Right lobe of liver (tissue), 6 donors: ENCODE measurements at regions not wholly inside any gene's neighbourhood (a gene's known extent, or its start where the extent isn't known, plus 50 kb on each side); places are given as distances from the start of the nearest gene placed in this dataset.

Experiments
- ATAC-seq, 4 donors: fragments of 200-7000 bp; cut with Tn5 transposase; one replicate each; pipeline ENCODE4 v1.9.1; 2020; ENCODE audit warnings: mild to moderate bottlenecking in 4 of 4, moderate library complexity in 4 of 4
- DNase-seq, 3 donors: peaks; one replicate each; pipeline ENCODE4 v3.0.0-alpha.2; 2020
- H3K27ac ChIP-seq, 3 donors: fragments of 200-600 bp; one replicate each; pipeline ENCODE4 v1.8.0; 2022
- H3K27me3 ChIP-seq, 2 donors: fragments of 200-600 bp; one replicate each; pipeline ENCODE4 v1.8.0; 2022
- H3K36me3 ChIP-seq, 4 donors: fragments of 200-600 bp; sonication (generic) in 1 of 4; one replicate each; pipeline versions ENCODE4 v1.5.1 to v1.8.0; 2017 to 2022; ENCODE audit warnings: control low read depth in 1 of 4
- H3K4me1 ChIP-seq, 4 donors: fragments of 200-600 bp; sonication (generic) in 1 of 4; one replicate each; pipeline versions ENCODE4 v1.5.1 to v1.8.0; 2017 to 2022; ENCODE audit warnings: control low read depth in 1 of 4
- H3K4me3 ChIP-seq, 3 donors: fragments of 200-600 bp; one replicate each; pipeline ENCODE4 v1.8.0; 2022
- H3K9me3 ChIP-seq, 4 donors: fragments of 200-600 bp; sonication (generic) in 1 of 4; one replicate each; pipeline versions ENCODE4 v1.5.1 to v1.8.0; 2017 to 2022; ENCODE audit warnings: control low read depth in 1 of 4
- POLR2A ChIP-seq: fragments of 450-650 bp; IDR thresholded peaks from one replicate; pipeline ENCODE4 v1.6.1; 2017; ENCODE audit warnings: antibody characterized with exemption, mild to moderate bottlenecking
- WGBS: methylation state at CpG from one replicate; pipeline ENCODE4 v1.1.6; 2018; ENCODE audit warnings: low coverage, low lambda C conversion rate; ENCODE audit not compliant: insufficient coverage; ENCODE audit errors: missing lambda C conversion rate; 5-methylcytosine and 5-hydroxymethylcytosine counted together
- intact Hi-C, 2 donors: fragments of 100-400 bp; cut with DNase I; formaldehyde crosslinking; loops; one replicate each; pipeline versions ENCODE4 v1.11.2 to v1.14.1; 2022
- TF ChIP-seq, protein P1 (sequence below), 4 donors: fragments of 200-600 bp in 3 of 4; fragments of 450-650 bp in 1 of 4; IDR thresholded peaks; one replicate each; pipeline versions ENCODE4 v1.5.1 to v1.8.0; 2016 to 2022; ENCODE audit warnings: antibody characterized with exemption in 4 of 4, mild to moderate bottlenecking in 2 of 4
- donor health status: DM: no; HTN: yes; CAD: no.
- donor health status: DM: no; HTN: no; CAD: no.
- donor health status: DM: no; HTN: no; CAD: no.
- donor health status: DM: no; HTN: yes; CAD: no.
- donor health status: DM: no; HTN: yes; CAD: no.

DNA sequence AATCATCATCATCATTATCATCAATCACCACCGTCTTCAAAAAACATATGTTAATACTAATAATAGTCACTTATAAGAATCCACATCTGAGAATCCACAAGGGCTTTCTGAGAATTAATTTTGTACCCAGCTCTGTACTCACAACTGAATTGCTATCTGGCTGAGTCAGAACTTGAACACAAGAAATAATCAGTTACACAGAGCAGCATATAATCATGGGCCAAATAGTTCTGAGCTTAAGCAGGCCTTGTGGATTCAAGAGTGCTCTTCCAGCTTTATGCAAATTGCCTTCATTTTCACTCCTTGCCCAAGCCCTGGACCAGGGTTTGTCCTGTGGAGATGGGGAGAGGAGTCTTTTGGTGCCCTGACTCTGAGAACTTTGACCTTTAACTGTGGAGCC, 304.5 kb downstream of the ZNF248 start:
- WGBS: 53% methylated on average over 1 of the region's 1 CpG
- Histone ChIP-seq H3K27ac (no peak overlapping the region), H3K27me3 (no peaks in the 10 kb centered on the region), H3K9me3 (no peaks in the 10 kb centered on the region), H3K4me1 (no peaks in the 10 kb centered on the region), H3K36me3 (no peaks in the 10 kb centered on the region), H3K4me3 (no peak overlapping the region)
- DNase-seq (no peak), ATAC-seq (no peak)
- intact Hi-C loops: no loop called here
- TF ChIP-seq POLR2A: no peak
- TF ChIP-seq, protein P1, sequence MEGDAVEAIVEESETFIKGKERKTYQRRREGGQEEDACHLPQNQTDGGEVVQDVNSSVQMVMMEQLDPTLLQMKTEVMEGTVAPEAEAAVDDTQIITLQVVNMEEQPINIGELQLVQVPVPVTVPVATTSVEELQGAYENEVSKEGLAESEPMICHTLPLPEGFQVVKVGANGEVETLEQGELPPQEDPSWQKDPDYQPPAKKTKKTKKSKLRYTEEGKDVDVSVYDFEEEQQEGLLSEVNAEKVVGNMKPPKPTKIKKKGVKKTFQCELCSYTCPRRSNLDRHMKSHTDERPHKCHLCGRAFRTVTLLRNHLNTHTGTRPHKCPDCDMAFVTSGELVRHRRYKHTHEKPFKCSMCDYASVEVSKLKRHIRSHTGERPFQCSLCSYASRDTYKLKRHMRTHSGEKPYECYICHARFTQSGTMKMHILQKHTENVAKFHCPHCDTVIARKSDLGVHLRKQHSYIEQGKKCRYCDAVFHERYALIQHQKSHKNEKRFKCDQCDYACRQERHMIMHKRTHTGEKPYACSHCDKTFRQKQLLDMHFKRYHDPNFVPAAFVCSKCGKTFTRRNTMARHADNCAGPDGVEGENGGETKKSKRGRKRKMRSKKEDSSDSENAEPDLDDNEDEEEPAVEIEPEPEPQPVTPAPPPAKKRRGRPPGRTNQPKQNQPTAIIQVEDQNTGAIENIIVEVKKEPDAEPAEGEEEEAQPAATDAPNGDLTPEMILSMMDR (IDR thresholded peaks at IDR 0.05): no peak

- DNase-seq (no peak), ATAC-seq (no peak)
- Histone ChIP-seq H3K36me3 (no peaks in the 10 kb centered on the region), H3K27ac (no peak overlapping the region), H3K9me3 (no peaks in the 10 kb centered on the region), H3K4me1 (no peaks in the 10 kb centered on the region), H3K4me3 (no peak overlapping the region), H3K27me3 (no peaks in the 10 kb centered on the region)
- intact Hi-C loops: no loop called here
- no peak for TF ChIP-seq POLR2A
- TF ChIP-seq, protein P1 (IDR thresholded peaks at IDR 0.05): no peak
- 83% methylated on average over 1 of the region's 1 CpG for WGBS
Observed at GRCh38 chr10:37549054-37549453, 308.4 kb downstream of the ZNF248 start.

GRCh38 chr10:37535459-37536246, 321.8 kb downstream of the ZNF248 start:
- H3K9me3 ChIP-seq: no peaks in the 10 kb centered on the region
- H3K27me3 ChIP-seq: no peaks in the 10 kb centered on the region
- H3K4me1 ChIP-seq: no peaks in the 10 kb centered on the region
- intact Hi-C loops: no loop called here
- no peak overlapping the region for H3K27ac ChIP-seq
- H3K4me3 ChIP-seq: no peak overlapping the region
- 39% methylated on average over 3 of the region's 3 CpGs for WGBS
- DNase-seq: no peak
- no peak for TF ChIP-seq POLR2A
- TF ChIP-seq, protein P1 (IDR thresholded peaks at IDR 0.05): no peak
- no peak for ATAC-seq
- H3K36me3 ChIP-seq: no peaks in the 10 kb centered on the region

DNA sequence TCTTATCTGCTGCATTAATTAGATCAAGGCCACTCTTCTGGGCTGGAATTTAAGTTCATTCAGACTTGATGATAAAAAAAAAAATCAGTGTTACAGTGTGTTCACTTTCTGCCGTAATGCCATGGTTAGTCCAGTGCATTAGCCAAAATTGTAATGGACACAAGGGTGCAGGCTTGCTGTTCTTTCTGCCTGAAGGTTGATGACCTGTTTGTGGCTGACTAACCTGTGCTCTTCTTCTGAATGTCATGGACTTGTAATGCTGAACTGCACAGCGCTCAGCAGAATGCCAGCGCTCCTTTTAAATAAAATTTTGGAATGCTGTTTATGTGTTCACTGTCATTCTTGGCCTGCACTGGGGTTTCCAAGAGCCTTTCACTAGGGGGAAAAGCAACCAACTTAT, 323.2 kb downstream of the ZNF248 start:
- no peaks in the 10 kb centered on the region for H3K4me1 ChIP-seq
- H3K27me3 ChIP-seq: no peaks in the 10 kb centered on the region
- no peak for DNase-seq
- H3K27ac ChIP-seq: no peak overlapping the region
- H3K4me3 ChIP-seq: no peak overlapping the region
- TF ChIP-seq, protein P1 (IDR thresholded peaks at IDR 0.05): no peak
- TF ChIP-seq POLR2A: no peak
- H3K36me3 ChIP-seq: no peaks in the 10 kb centered on the region
- WGBS: 58% methylated on average over 3 of the region's 3 CpGs
- ATAC-seq: no peak
- intact Hi-C loops: no loop called here
- no peaks in the 10 kb centered on the region for H3K9me3 ChIP-seq
